Left renal cortex interstitium (tissue), 4 donors: ENCODE measurements at regions not wholly inside any gene's neighbourhood (a gene's known extent, or its start where the extent isn't known, plus 50 kb on each side); places are given as distances from the start of the nearest gene placed in this dataset.
"Not testable (repeated sequence)": the region's sequence is repeated elsewhere in the genome, so short reads cannot be mapped to it uniquely, and the experiment has no call there.

Source experiments
- DNase-seq, 4 donors: peaks; one replicate each; pipeline ENCODE4 v3.0.0-alpha.2; 2013; ENCODE audit warnings: low read depth in 4 of 4, low spot score in 2 of 4, missing footprints in 1 of 4

DNA sequence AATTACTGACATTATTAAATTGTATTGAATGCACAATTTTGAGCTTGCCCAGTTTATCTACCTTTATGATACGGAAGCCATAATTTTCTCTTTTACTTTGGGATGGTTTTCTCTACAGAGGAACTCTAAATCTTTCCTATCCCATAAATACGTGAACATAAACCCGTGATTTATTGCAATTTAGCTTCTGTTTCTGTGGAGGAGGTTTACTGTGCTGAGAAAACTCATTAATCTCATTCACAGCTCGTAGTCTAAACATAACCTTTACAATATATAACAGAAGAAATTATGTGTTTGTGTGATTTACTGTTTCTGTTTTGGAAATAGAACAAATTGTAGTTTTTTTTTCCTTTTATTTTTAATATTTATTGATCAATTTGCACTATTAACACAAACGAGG is 207.1 kb upstream of the PCDH9 start:
- DNase-seq: peak in 2 of 4 donors; percentile 6 to 10

DNA sequence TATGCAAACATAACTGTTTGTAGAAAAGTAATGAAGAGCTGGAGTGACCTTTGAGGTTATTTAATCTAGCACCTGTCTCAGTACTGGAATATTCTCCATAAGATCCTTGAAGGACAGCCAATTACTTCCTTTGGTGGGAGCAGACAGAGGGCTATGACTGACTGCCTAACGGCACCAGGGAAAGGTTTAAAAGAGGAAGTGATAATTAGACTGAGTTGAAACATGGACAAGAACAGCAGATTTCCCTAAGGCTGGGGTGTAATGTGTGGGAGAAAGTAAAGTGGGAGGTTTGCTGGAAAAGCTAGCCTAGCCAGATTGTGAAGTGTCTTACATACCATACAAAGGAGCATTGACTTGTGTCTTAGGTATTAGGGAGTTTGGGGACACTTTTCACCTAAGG is 191.3 kb upstream of the PCDH9 start:
- no peak for DNase-seq

DNA sequence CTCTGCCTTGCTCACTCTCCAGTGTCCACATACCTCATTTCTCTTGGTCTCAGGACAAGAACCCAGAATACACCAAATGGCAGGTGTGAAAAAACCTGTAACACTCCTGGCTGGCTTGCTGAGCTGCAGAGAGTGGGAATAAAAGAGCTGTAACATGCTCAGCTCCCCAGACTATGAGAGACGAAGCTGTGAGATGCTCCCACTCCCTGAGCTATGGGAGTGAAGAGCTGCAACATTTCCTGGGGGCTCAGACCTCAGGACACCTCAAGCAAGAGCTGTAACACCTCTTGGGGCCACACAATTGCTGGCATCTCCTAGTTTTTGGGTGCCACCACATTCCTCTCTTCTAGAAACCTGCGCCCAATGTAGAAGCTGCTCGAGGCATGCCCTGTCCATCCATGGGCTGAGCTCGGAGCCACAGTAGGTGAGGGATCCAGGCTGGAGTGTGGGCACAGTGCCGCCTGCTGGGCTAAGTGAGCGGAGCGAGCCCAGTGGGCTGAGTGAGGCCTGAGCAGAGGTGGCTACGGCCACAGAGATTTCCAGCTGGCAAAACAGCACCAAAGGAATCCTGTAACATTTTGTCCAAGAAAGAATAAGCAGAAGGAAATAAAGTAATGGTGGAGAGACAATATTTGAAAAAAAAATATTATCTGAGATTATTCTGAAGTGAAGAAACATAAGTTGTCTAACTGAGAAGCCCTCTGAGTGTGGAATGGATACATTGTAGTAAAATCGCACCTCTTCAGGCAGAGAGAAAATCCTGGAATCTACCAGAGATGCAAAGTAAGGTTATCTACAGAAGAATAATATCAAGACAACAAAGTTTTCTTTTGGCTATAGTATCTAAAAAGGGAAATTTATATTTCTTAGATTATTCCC is 186.2 kb upstream of the PCDH9 start:
- no peak for DNase-seq

DNA sequence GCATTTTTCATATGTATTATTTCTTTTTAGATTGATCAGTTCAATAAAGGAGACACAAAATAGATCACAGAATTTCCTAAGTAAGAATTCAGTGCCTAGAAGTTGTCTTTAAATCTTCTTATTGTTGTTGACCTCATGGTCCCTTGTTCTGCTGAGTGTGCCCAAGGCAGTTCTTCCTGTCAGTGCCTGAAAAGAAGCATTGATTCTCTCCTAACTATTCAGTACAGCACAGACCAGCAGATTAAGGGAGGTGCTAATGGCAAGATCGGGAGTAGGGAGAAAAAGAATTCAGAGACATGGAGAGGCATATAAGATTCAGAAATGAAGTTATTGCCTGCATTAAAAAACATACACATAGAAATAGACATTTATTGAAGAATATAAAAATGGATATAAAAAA is 180.5 kb upstream of the PCDH9 start:
- DNase-seq: no peak

DNA sequence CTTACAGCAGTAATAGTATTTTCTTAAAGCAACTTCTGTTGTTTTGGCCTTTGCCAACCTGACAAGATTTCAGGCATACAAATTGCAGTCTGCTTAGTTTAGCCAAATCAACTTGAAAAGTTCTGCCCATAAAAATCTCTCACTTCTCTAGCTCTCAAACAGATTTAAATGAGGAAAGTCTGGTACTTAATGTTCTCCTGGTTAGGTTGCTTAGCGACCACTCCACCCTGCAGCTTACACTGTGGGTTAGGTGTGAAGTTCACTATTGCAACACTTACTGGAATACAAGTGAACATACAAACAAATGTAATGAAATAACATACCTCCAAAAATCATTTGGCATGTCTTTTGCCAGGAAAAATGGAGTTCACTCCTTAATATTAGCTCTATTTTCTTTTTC is 178.7 kb upstream of the PCDH9 start:
- no peak for DNase-seq

DNA sequence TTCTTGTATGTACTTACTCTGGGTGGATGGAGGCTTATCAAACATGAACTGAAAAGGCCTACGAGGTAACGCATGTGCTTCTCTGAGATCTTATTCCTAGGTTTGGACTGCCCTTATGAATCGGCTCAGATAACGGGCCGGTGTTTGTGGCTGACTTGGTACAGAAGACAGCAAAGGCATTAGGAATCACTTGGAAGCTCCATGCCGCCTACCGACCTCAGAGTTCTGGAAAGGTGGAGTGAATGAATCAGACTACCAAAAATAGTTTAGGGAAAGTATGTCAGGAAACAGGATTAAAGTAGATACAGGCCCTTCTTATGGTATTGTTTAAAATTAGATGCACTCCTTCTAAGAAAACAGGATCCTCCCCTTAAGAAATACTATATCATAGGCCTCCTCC is 172.4 kb upstream of the PCDH9 start:
- no peak for DNase-seq

DNA sequence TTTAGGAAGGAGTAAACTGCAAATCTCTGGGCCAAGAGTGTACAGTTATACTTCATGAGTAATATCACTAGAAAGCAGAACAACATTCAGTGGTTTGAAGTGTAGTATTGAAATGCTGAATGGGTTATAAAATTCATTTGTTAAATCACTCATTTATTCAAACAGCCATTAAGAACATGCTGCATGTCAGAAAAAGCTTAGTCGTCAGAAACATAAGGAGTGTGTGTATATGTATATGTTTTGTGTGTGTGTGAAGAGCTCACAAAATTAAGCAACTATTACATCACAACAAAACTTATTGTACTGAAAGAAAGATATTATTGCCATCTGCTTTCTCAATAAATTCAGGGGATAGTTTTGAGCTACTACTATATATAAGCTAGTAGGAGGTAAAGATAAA is 165.4 kb upstream of the PCDH9 start:
- no peak for DNase-seq

DNA sequence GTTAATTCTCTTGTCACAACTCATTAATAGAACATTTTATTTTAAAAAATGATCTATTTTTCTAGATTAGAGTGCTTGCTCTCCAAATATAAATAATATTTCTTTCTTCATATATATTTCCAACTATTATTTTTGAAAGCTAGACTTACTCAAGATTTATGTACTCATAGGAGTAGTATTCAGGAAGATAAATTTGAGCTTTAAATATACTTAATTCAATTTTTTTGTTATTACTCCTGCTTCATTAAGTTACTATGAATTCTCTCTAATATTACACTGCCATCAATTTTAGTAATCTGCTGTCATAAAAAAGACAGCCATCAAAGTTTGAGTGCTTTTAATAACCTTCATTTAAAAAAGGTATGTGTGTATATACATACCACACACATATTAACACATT is 161.9 kb upstream of the PCDH9 start:
- DNase-seq: no peak

DNA sequence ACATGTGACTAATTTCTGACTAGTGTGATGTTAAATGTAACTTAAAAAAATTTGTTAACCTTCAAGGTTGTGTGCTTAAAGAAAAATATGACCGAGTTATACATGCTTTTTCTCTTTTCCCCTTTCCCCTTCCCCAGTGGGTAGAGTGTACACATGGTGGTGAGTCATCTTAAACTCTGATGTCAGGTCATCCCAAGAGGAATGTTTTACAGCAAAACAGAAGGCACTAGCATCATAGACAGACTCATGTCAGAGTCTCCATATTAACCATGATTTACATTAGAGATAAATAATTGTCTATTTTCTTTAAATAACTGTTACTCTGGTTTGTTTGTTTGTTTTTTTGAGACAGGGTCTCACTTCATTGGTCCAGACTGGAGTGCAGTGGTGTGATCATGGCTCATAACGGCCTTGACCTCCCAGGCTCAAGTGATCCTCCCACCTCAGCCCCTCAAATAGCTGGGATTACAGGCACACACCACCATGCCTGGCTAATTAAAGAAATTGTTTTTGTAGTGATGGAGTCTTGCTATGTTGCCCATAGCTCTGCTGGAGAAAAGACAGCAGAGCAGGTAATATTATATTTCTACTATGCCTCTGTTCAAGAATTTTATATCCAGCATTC is 160.4 kb upstream of the PCDH9 start:
- DNase-seq: no peak

DNA sequence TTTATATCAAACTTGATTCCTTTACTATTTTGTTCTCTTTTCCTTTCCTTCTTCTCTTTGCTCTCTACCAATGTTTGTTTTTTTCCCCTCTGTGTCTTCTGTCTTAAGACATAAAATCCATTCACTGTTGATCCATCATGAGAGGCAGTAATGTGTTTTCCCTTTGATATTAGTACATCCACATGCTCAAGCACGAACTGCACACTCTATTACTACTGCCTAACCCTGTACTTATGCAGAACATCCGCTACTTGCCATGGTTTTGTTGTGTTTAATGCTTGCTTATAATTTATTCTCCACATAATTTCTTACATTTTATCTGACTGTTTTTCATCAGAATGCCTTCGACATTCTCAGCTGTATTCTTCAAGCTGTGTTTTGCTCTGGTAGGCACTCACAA is 159.0 kb upstream of the PCDH9 start:
- no peak for DNase-seq

DNA sequence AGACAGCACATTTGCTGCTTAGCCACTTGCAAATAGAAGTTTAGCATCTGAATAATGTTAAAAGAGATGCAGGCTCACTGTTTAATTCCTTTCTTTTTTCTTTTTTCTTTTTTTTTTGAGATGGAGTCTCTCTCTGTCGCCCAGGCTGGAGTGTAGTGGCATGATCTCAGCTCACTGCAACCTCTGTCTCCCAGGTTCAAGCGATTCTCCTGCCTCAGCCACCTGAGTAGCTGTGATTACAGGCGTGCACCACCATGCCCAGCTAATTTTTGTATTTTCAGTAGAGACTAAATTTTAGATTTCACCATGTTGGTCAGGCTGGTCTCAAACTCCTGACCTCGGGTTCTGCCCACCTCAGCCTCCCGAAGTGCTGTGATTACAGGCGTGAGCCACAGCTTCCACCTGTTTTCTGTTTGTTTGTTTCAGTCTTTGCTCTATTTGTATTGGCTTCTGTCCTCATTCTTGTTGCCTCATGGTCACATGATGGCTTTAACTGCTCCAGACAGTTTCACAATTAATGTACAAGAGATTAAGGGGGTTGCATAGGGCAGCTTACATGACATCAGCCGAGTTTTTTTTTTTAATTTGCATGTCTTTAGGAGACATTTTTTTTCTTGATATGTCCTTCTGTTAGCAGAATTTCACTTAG is 153.1 kb upstream of the PCDH9 start:
- DNase-seq: not testable (repeated sequence)

DNA sequence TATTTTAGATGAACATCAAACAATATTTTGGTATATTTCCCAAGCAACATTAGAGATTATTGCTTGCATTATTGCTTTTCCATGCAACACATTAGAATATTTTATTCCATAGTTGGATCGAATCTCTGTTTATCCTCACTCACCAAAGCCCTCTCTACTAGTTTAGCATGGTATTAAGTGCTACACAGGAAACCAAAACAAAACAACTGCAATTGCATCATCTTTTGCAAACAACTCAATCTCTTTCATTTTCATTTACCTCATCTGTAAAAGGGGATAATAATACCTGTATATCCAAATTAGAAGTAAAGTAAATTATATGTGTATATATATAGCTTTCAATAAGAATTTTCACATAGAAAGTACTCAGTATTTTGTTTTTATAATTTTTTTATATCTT is 147.8 kb upstream of the PCDH9 start:
- DNase-seq: no peak

DNA sequence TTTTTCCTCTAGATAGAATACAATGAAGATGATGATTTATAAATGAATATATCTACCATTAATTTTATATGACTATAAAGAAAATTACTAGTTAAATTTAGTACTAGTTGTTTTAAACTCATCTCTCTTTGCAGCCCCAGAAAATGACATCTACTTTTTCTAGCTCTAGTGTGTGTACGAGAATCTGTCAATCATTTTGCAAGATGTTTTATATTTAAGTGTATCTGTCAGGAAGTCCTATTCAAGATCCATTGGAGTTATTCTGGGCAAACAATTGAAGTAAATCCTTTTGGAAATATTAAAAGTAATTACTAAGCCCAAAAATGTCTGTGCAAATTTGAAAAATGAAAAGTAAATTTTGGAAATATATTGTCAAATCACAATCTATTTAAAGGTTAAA is 144.3 kb upstream of the PCDH9 start:
- no peak for DNase-seq

DNA sequence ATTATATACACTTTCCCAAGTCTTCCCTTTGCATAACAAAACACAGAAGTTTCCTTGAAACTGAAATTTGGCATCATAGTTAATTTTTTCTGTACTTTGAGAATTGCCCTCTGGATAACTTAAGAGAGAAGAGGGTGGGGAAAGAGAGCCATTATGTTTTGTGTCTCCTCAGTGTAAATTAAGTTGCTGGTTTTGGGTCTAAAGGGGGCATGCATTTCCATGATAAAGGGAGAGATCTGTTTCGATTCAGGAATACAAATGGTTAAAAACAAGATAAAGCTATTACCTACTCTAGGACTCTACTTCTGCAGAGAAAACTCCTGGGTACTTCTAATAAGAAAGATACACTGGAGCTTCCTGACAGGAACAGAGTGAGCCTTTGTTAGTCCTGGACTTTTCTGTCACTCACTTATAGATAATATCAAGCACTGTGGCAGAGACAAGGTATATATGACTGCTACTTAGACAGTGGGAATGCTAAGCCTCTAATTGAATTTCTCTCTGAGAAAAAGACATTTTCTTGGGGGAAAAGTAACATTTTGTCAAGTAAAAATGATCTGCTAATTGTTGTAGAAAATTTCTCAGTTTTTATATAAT is 142.8 kb upstream of the PCDH9 start:
- DNase-seq: no peak

DNA sequence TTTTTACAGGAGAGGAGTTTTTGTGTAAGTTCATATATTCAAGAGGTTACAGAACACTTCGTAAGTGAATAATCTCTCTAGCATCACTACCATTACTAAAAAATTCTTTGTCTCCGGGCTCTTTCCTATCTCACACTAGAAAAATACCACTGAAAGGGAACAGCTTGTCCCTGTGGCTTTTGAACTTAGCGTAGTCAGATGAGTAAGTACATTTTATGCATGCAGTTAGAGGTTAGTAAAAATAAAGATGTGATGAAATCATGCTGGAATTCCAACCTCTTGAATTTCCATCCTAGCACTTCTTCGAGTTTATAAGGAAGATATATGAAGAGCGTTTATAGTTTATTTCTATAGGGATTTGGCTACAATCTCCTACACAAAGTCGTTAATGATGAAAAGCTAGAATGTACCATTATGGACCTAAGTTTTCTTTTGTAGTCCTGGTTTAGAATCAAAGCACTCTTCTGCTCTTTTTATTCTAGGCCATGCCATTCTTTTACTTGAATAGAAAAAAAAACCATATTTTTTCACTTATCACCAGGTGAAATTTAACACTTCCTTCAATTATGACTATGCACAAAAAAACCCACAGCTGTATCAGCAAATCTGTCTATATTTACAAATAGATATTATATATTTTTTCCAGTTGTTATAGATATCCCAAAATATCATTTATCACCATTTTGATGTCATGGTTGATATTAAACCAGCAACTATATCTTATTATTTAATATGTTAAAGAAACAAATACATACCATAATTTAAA is 139.9 kb upstream of the PCDH9 start:
- no peak for DNase-seq

DNA sequence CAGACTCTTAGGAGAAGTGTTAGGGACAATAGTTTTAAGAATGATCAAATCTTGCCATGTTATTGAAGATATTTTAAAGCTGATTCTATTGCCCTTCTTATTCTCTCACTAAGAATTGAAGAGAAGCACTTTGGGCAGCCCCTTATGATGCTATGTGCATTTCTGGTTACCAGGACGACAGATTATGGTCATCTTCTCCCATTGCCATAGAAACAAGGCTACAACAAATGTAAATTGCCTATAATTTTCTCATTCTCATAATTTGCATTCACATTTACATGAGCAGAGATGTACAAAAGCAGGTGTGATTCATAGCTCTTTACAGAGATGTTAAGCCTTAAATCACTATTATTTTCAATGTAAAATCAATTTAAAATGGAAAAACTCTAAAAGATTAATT is 137.3 kb upstream of the PCDH9 start:
- no peak for DNase-seq

DNA sequence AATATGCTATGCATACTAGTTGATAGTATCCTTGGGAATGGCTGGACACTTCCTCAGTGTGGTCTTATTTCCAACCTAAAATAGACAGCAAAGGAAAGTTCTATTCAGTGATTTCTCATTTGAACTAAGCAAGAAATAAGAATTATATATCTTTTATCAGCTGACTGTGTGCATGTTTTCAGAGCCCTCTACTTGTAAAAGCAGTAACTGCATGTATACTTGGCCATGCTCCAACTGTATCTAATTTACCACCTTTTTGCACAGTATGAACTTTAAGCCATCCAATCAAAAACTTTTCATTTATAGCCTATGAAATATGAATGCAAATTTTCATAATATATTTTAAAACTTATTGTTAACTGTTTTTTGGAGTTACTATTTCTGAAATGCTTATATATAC is 136.4 kb upstream of the PCDH9 start:
- DNase-seq: no peak

DNA sequence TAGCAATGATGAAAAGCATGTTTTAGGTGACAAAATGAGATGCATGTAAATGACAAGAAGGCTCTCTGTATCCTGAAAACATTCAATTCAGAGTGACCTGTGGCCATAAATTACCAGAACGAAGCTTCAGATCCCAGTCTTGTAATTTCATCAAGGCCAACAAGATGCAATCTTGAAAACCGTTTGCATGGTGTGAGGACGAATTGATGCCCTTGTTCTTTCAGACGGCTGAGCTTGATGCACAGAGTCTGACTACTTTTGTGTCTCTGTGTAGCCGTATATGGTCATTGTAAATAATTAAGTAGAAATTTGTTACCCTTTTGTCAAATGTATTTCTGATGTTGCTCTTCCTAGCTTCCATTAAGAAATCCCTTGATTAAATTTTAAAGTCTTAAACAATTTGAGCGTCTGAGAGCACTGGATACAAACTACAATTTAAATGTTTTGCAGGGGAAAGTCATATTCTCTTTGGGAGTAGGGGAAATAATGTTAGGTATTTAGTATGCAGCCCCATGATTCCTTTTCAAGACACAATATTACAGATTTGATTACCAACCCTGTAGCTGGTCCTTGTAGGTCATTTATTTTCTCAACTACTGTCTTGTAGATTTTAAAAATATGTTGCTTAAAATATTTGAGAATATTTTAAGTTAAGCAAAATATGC is 125.8 kb upstream of the PCDH9 start:
- DNase-seq: no peak

DNA sequence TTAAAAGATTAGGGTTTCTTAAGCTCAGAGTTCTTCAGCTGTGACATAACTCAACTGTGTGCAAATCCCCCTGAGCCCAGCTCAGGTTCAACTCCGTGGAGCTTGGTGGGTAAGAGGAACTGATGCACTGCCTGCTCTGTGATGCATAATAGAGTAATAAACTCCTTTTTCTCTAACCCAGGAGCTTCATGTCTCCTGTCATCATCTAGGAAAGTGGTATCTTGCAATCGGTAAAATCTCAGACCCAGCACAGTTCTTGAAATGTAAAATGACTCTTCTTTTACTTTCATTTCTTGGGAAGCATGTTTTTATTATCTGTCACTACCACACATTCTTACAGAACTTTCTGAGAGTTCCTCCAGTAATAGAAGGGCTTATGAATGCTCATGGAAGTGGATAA is 123.8 kb upstream of the PCDH9 start:
- no peak for DNase-seq

DNA sequence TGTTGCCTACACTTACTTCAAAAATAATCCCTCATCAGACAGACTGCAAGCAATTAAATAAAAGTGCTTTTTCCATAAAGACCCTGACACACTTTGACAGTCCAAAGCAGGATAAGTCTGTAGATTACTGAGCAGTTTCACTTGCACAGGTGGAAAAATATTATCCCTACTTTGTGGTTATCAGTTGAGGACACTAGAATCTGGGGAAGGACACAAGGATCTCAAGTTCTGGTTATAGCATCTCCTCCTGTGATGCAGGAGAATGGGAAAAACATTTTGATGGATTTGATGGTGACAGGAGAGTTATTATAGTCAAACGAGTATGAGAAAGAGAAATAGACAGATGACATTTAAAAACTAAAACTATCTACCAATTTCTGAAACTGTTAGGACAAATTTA is 122.9 kb upstream of the PCDH9 start:
- no peak for DNase-seq
